IMR-90 (cell line): ENCODE measurements at regions not wholly inside any gene's neighbourhood (a gene's known extent, or its start where the extent isn't known, plus 50 kb on each side); places are given as distances from the start of the nearest gene placed in this dataset.

ENCODE experiments used
- BHLHE40 ChIP-seq: fragments of 150-350 bp; IDR thresholded peaks from 2 replicates; pipeline ENCODE4 v1.6.1; 2016; ENCODE audit warnings: mild to moderate bottlenecking, low read depth, low read length
- CEBPB ChIP-seq: IDR thresholded peaks from 2 replicates; pipeline ENCODE4 v1.6.1; 2012; ENCODE audit warnings: low read depth, low read length, improper control_type of control experiment
- MAFK ChIP-seq: IDR thresholded peaks from 2 replicates; pipeline ENCODE4 v1.6.1; 2012; ENCODE audit warnings: low read depth, low read length, improper control_type of control experiment
- MAZ ChIP-seq: IDR thresholded peaks from 2 replicates; pipeline ENCODE4 v1.6.1; 2012; ENCODE audit warnings: low read depth, mild to moderate bottlenecking, low read length, improper control_type of control experiment, moderate library complexity, borderline replicate concordance
- MXI1 ChIP-seq: IDR thresholded peaks from 2 replicates; pipeline ENCODE4 v1.6.1; 2012; ENCODE audit warnings: low read depth, mild to moderate bottlenecking, low read length, moderate library complexity, borderline replicate concordance
- NFE2L2 ChIP-seq: fragments of 150-350 bp; IDR thresholded peaks from 2 replicates; pipeline ENCODE4 v1.6.1; 2016; ENCODE audit warnings: low read depth, mild to moderate bottlenecking, low read length
- POLR2A ChIP-seq: IDR thresholded peaks from 2 replicates; pipeline ENCODE4 v1.6.1; 2012; ENCODE audit warnings: mild to moderate bottlenecking, low read depth, low read length
- RAD21 ChIP-seq: IDR thresholded peaks from 2 replicates; pipeline ENCODE4 v1.6.1; 2012; ENCODE audit warnings: low read length, improper control_type of control experiment
- RCOR1 ChIP-seq: IDR thresholded peaks from 2 replicates; pipeline ENCODE4 v1.6.1; 2012; ENCODE audit warnings: mild to moderate bottlenecking, low read length, improper control_type of control experiment; ENCODE audit not compliant: insufficient replicate concordance
- RFX5 ChIP-seq: IDR thresholded peaks from 2 replicates; pipeline ENCODE4 v1.8.0; 2012; ENCODE audit warnings: low read depth, mild to moderate bottlenecking, low read length, moderate library complexity
- SMC3 ChIP-seq: fragments of 150-350 bp; IDR thresholded peaks from 2 replicates; pipeline ENCODE4 v1.6.1; 2016; ENCODE audit warnings: low read depth, mild to moderate bottlenecking, antibody characterized with exemption, low read length, moderate library complexity
- TF ChIP-seq, protein P1 (sequence below): conservative IDR thresholded peaks from 2 replicates; pipeline ENCODE4 v1.5.1; 2012; ENCODE audit warnings: mild to moderate bottlenecking, low read depth, low read length, improper control_type of control experiment
- TF ChIP-seq, protein P2 (sequence below): fragments of 150-350 bp; IDR thresholded peaks from 2 replicates; pipeline ENCODE4 v1.6.1; 2016; ENCODE audit warnings: low read depth, mild to moderate bottlenecking, low read length, moderate library complexity, borderline replicate concordance

DNA sequence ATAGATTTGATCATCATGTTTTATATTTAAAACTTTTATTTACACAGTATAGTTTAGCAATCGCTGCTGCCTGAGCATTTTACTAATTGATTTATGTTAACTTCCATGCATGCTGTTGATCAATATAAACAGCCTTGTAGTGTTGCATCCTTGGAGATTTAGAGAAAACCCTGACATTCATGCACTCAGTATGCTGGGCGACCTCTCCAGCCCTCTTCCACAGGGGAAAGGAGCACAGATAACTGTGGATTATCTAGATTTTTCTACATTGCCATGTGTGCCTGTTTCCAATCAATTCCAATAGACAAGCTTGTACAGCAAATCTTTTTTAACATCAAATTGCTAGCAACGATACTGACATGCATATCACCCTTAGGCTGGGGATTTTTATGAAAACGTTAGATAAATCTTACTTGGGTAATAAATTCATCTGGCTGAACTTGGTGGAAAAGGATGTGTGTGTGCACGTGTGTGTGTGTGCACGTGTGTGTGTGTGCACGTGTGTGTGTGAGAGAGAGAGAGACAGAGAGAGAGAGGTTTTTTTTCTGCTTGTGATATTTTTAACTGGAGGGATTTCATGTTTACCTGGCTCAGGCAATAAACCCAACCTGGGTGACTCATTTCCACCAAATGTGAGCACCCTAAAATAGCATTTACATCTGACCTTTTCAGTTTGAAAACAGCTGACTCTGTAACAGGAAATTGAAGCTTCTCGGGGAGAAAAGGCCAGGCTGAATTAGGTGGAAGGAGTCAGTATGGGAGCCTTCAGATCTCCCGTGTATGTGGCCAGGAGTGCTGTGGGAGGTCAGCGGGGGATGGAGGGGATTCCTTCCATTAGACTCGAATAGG lies 339.8 kb downstream of the PRDM2 start:
- TF ChIP-seq, protein P1, sequence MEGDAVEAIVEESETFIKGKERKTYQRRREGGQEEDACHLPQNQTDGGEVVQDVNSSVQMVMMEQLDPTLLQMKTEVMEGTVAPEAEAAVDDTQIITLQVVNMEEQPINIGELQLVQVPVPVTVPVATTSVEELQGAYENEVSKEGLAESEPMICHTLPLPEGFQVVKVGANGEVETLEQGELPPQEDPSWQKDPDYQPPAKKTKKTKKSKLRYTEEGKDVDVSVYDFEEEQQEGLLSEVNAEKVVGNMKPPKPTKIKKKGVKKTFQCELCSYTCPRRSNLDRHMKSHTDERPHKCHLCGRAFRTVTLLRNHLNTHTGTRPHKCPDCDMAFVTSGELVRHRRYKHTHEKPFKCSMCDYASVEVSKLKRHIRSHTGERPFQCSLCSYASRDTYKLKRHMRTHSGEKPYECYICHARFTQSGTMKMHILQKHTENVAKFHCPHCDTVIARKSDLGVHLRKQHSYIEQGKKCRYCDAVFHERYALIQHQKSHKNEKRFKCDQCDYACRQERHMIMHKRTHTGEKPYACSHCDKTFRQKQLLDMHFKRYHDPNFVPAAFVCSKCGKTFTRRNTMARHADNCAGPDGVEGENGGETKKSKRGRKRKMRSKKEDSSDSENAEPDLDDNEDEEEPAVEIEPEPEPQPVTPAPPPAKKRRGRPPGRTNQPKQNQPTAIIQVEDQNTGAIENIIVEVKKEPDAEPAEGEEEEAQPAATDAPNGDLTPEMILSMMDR = no peak
- TF ChIP-seq POLR2A (no peak), RFX5 (no peak), NFE2L2 (no peak), MXI1 (no peak), RCOR1 (no peak), MAFK (no peak), BHLHE40 (no peak), CEBPB (no peak), SMC3 (no peak), RAD21 (no peak), MAZ (no peak)
- TF ChIP-seq, protein P2, sequence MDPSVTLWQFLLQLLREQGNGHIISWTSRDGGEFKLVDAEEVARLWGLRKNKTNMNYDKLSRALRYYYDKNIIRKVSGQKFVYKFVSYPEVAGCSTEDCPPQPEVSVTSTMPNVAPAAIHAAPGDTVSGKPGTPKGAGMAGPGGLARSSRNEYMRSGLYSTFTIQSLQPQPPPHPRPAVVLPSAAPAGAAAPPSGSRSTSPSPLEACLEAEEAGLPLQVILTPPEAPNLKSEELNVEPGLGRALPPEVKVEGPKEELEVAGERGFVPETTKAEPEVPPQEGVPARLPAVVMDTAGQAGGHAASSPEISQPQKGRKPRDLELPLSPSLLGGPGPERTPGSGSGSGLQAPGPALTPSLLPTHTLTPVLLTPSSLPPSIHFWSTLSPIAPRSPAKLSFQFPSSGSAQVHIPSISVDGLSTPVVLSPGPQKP = no peak
